ENCODE measurements at regions not wholly inside any gene's neighbourhood (a gene's known extent, or its start where the extent isn't known, plus 50 kb on each side); places are given as distances from the start of the nearest gene placed in this dataset.

- DNase-seq, result peak; percentile 62
- Histone ChIP-seq H4K8ac (replicated peaks; ENCODE audit: insufficient read length, low read depth, low read length) (no peak overlapping the region), H3K18ac (ENCODE audit: insufficient read length, low read depth, low read length) (no peak overlapping the region), H3K4ac (ENCODE audit: low read depth, low read length) (no peak overlapping the region), H3K23me2 (ENCODE audit: insufficient read length, low read depth, low read length, poor library complexity, severe bottlenecking) (no peaks in the 10 kb centered on the region), H3K23ac (ENCODE audit: insufficient read length, low read depth, low read length) (no peak overlapping the region), H3K4me2 (ENCODE audit: insufficient read depth, insufficient read length, low read length) (no peak overlapping the region), H3K9ac (ENCODE audit: extremely low read depth, insufficient read length, low read length) (no peak overlapping the region), H3K27me3 (ENCODE audit: insufficient read depth, low read length) (no peaks in the 10 kb centered on the region), H4K5ac (ENCODE audit: insufficient read length, low read depth, low read length) (no peak overlapping the region), H2BK20ac (ENCODE audit: low read depth, low read length, poor library complexity, severe bottlenecking) (no peak overlapping the region), H3K14ac (ENCODE audit: insufficient read depth, low read length) (no peak overlapping the region), H3K27ac (ENCODE audit: insufficient read length, low read depth, low read length) (no peak overlapping the region), H4K20me1 (ENCODE audit: control insufficient read depth, insufficient read depth, insufficient read length) (no peaks in the 10 kb centered on the region), H3K79me1 (ENCODE audit: insufficient read depth, low read depth, low read length, poor library complexity, severe bottlenecking) (no peaks in the 10 kb centered on the region), H2AK5ac (ENCODE audit: insufficient read length, low read length) (no peak overlapping the region), H2BK5ac (ENCODE audit: insufficient read length, low read length) (no peak overlapping the region), H3K4me1 (ENCODE audit: insufficient read depth, low read length) (no peaks in the 10 kb centered on the region; the same call in 1 of the 2 replicates), H3T11ph (ENCODE audit: low read length) (no peak overlapping the region), H4K91ac (ENCODE audit: insufficient read length, low read depth, low read length) (no peak overlapping the region), H3K79me2 (ENCODE audit: insufficient read depth, low read length) (no peaks in the 10 kb centered on the region), H3K56ac (ENCODE audit: insufficient read length, low read depth, low read length) (no peak overlapping the region), H2BK15ac (ENCODE audit: low read depth, low read length) (no peak overlapping the region), H2BK120ac (ENCODE audit: low read depth, low read length, poor library complexity, severe bottlenecking) (no peak overlapping the region), H2AFZ (ENCODE audit: low read length) (no peak overlapping the region), H2BK12ac (ENCODE audit: insufficient read length, low read depth, low read length) (no peak overlapping the region), H3K9me3 (ENCODE audit: control insufficient read depth, low read depth, low read length) (peaks cover 4% of the 10 kb centered on the region)
- WGBS (ENCODE audit: extremely low coverage, insufficient read length, low lambda C conversion rate), result no CpG with 5 or more reads among the region's 2 CpGs
- TF ChIP-seq, protein P1, sequence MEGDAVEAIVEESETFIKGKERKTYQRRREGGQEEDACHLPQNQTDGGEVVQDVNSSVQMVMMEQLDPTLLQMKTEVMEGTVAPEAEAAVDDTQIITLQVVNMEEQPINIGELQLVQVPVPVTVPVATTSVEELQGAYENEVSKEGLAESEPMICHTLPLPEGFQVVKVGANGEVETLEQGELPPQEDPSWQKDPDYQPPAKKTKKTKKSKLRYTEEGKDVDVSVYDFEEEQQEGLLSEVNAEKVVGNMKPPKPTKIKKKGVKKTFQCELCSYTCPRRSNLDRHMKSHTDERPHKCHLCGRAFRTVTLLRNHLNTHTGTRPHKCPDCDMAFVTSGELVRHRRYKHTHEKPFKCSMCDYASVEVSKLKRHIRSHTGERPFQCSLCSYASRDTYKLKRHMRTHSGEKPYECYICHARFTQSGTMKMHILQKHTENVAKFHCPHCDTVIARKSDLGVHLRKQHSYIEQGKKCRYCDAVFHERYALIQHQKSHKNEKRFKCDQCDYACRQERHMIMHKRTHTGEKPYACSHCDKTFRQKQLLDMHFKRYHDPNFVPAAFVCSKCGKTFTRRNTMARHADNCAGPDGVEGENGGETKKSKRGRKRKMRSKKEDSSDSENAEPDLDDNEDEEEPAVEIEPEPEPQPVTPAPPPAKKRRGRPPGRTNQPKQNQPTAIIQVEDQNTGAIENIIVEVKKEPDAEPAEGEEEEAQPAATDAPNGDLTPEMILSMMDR (conservative IDR thresholded peaks at IDR 0.05), result peak; percentile 55
- Mint-ChIP-seq H3K36me3 (ENCODE audit: insufficient read depth in 1 of 3, low read depth in 3 of 3) (peaks cover 0 to 8% (median 2%) of the 10 kb centered on the region in 3 experiments; a peak in 2 of 7 replicates), H3K27ac (no peak overlapping the region), H3K4me3 (no peak overlapping the region), H3K4me1 (peaks cover 6 to 11% of the 10 kb centered on the region in 2 experiments), H3K27me3 (ENCODE audit: low read depth) (no peaks in the 10 kb centered on the region), H3K9me3 (peaks cover 2 to 3% of the 10 kb centered on the region in 2 experiments; a peak in 3 of 5 replicates)
Observed at GRCh38 chr5:4640795-4641194, 499.3 kb upstream of the ADAMTS16 start.

Data from H9 (cell line).